ENCODE measurements at regions not wholly inside any gene's neighbourhood (a gene's known extent, or its start where the extent isn't known, plus 50 kb on each side); places are given as distances from the start of the nearest gene placed in this dataset.

DNA sequence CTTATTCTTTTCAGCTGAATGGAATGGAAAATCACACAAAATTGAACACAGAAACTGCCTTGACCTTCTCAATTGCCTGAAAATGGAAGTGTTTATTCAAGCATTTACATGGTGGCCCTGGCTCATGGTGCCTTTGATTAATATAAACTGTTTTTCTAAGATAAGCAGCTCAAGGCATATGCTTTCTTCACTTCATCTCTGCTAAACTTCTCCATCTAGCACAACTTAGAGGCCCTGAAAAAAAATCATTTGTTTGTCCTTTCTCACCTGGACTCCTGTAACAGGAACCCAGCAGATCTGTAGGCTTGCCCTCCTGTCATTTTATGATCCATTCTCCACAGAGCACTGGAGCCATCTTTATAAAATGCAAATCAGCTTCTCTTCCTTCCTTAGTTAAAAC lies 117.5 kb upstream of the KRR1 start:
- TF ChIP-seq POLR2AphosphoS5 (IDR thresholded peaks at IDR 0.05; ENCODE audit: low read depth, low read length) (no peak), TAF1 (IDR thresholded peaks at IDR 0.05; ENCODE audit: borderline replicate concordance, insufficient read depth, low read length) (no peak), SIN3A (IDR thresholded peaks at IDR 0.05; ENCODE audit: borderline replicate concordance, insufficient read depth, low read length) (no peak)
- TF ChIP-seq, protein P1, sequence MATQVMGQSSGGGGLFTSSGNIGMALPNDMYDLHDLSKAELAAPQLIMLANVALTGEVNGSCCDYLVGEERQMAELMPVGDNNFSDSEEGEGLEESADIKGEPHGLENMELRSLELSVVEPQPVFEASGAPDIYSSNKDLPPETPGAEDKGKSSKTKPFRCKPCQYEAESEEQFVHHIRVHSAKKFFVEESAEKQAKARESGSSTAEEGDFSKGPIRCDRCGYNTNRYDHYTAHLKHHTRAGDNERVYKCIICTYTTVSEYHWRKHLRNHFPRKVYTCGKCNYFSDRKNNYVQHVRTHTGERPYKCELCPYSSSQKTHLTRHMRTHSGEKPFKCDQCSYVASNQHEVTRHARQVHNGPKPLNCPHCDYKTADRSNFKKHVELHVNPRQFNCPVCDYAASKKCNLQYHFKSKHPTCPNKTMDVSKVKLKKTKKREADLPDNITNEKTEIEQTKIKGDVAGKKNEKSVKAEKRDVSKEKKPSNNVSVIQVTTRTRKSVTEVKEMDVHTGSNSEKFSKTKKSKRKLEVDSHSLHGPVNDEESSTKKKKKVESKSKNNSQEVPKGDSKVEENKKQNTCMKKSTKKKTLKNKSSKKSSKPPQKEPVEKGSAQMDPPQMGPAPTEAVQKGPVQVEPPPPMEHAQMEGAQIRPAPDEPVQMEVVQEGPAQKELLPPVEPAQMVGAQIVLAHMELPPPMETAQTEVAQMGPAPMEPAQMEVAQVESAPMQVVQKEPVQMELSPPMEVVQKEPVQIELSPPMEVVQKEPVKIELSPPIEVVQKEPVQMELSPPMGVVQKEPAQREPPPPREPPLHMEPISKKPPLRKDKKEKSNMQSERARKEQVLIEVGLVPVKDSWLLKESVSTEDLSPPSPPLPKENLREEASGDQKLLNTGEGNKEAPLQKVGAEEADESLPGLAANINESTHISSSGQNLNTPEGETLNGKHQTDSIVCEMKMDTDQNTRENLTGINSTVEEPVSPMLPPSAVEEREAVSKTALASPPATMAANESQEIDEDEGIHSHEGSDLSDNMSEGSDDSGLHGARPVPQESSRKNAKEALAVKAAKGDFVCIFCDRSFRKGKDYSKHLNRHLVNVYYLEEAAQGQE (IDR thresholded peaks at IDR 0.05; ENCODE audit: insufficient read depth in 1 of 2, low read depth in 2 of 2, low read length in 2 of 2), result no peak

All from PFSK-1 (cell line).